ENCODE measurements at regions not wholly inside any gene's neighbourhood (a gene's known extent, or its start where the extent isn't known, plus 50 kb on each side); places are given as distances from the start of the nearest gene placed in this dataset.

DNA sequence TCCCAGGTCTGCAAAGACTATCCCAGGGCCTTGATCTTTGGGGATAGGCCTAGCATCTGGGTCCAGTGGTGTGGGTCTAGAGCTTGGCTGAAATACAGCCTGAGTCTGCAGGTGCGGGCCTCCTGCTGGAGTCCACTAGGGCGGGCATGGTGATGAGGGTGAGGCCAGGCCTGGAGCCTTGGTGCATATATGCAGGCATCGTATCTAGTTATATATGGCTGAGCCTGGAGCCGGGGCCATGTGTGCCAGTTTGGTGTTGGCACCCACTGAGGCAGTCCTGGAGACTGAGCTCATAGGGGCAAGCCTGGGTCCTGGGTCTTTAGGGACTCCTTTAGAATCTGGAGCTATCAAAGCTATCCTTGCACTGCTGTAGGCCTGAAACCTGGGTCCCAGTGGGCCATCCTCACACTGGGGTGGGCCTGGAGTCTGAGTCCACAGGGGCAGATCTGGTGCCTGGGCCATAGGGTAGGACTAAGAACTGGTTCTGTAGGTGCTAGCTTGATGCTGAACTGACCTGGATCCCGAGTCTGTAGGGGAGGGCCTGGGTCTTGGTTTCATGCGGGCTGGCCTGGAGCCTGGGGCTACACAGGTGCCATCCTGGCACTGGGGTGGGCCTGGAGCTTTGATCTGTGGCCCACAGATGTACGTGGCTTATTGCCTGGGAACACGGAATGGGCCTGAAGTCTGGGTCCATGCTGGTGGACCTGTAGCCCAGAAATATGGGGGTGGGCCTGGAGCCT is 346.5 kb upstream of the MEF2C start:
- in situ Hi-C loops (cut with MboI), result no loop called here
- no peak for TF ChIP-seq EZH2 (IDR thresholded peaks at IDR 0.05; ENCODE audit: insufficient read depth, poor library complexity, severe bottlenecking)
- no peak for TF ChIP-seq EZH2phosphoT487 (IDR thresholded peaks at IDR 0.05; ENCODE audit: insufficient read depth, low read depth)
- no peak for DNase-seq
- Histone ChIP-seq H3F3A (ENCODE audit: insufficient read depth) (no peaks in the 10 kb centered on the region), H3K27ac (no peak overlapping the region), H3K4me2 (ENCODE audit: unreplicated experiment) (no peak overlapping the region), H2AFZ (no peak overlapping the region), H3K9me3 (ENCODE audit: low read depth) (no peaks in the 10 kb centered on the region), H3K27me3 (replicated peaks; ENCODE audit: insufficient read depth) (no peaks in the 10 kb centered on the region), H3K4me3 (no peak overlapping the region), H4K20me1 (ENCODE audit: insufficient read depth) (no peaks in the 10 kb centered on the region), H3K79me2 (ENCODE audit: insufficient read depth) (no peaks in the 10 kb centered on the region), H3K36me3 (ENCODE audit: low read depth) (no peaks in the 10 kb centered on the region), H3K9ac (no peak overlapping the region), H3K4me1 (ENCODE audit: insufficient read depth) (no peaks in the 10 kb centered on the region), H3K9me2 (ENCODE audit: insufficient read depth) (no peaks in the 10 kb centered on the region)
- 77% methylated on average over 8 of the region's 8 CpGs for WGBS, 2 experiments (ENCODE audit: low coverage in 1 of 2, low lambda C conversion rate in 2 of 2, missing lambda C conversion rate in 2 of 2)

DNA sequence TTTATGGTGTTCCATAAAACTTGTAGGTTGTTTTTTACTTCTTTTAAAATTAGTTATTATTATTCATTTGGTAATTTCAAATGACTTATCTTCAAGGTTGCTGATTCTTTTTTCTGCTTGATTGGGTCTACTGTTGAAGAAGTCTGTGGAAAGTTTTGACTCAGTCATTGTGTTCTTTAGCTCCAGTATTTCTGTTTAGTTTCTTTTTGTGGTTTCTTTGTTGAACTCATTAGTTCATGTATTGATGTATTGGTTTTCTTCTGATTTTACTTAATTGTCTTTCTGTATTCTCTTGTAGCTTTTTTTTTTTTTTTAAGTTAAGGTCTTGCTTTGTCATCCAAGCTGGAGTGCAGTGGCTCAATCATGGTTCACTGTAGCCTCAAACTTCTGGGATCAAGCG is 345.4 kb upstream of the MEF2C start:
- TF ChIP-seq EZH2 (IDR thresholded peaks at IDR 0.05; ENCODE audit: insufficient read depth, poor library complexity, severe bottlenecking) (no peak), EZH2phosphoT487 (IDR thresholded peaks at IDR 0.05; ENCODE audit: insufficient read depth, low read depth) (no peak)
- Histone ChIP-seq H3K9me3 (ENCODE audit: low read depth) (no peaks in the 10 kb centered on the region), H3K9me2 (ENCODE audit: insufficient read depth) (no peaks in the 10 kb centered on the region), H2AFZ (no peak overlapping the region), H4K20me1 (ENCODE audit: insufficient read depth) (no peaks in the 10 kb centered on the region), H3K27me3 (replicated peaks; ENCODE audit: insufficient read depth) (no peaks in the 10 kb centered on the region), H3K4me1 (ENCODE audit: insufficient read depth) (no peaks in the 10 kb centered on the region), H3K36me3 (ENCODE audit: low read depth) (no peaks in the 10 kb centered on the region), H3K4me3 (no peak overlapping the region), H3K9ac (no peak overlapping the region), H3K27ac (no peak overlapping the region), H3K4me2 (ENCODE audit: unreplicated experiment) (no peak overlapping the region), H3K79me2 (ENCODE audit: insufficient read depth) (no peaks in the 10 kb centered on the region), H3F3A (ENCODE audit: insufficient read depth) (no peaks in the 10 kb centered on the region)
- WGBS, 2 experiments (ENCODE audit: low coverage in 1 of 2, low lambda C conversion rate in 2 of 2, missing lambda C conversion rate in 2 of 2), result 97 to 100% methylated on average over 1 of the region's 1 CpG
- DNase-seq, result no peak
- in situ Hi-C loops (cut with MboI), result no loop called here

DNA sequence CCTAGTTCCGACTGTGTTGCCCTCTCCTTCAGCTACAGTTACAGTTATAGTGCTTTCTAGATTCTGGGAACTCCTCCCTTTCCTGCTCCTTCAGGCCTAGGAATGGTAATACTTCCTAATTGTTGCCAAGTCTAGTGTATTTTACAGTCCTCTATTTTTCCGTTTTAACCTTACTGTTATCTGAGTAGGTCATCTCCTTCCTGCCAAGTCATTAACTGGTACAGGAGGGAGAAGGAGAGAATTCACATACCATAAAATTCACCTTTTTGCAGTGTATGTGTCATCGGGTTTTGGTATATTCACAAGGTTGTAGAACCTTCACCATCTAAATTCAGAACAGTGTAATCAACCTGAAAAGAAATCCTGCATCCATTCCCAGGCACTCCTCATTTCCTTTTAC is 335.4 kb upstream of the MEF2C start:
- no peak for DNase-seq
- WGBS, 2 experiments (ENCODE audit: low coverage in 1 of 2, low lambda C conversion rate in 2 of 2, missing lambda C conversion rate in 2 of 2), result 81 to 92% methylated on average over 3 of the region's 3 CpGs
- no peak for TF ChIP-seq EZH2phosphoT487 (IDR thresholded peaks at IDR 0.05; ENCODE audit: insufficient read depth, low read depth)
- no peak for TF ChIP-seq EZH2 (IDR thresholded peaks at IDR 0.05; ENCODE audit: insufficient read depth, poor library complexity, severe bottlenecking)

DNA sequence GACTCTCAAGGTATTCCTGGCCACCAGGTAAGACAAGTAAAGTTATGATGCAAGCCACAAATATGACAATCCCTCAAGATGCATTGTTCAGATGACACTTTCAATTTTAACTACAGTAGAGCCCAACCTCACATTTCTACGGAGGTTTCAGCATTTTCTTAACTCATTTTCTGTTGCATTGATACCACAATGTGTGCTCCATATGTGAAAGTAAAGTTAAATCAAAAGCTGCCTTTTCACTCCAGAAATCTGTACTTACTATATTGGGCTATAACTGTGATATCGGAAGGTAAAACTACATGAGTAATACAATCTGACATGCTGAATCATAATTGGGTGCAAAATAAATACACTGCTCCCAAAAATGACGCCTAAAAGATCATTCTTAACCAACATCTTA is 333.6 kb upstream of the MEF2C start:
- H3K27ac ChIP-seq, result no peak overlapping the region
- H3K9me3 ChIP-seq (ENCODE audit: low read depth), result no peaks in the 10 kb centered on the region
- TF ChIP-seq EZH2phosphoT487 (IDR thresholded peaks at IDR 0.05; ENCODE audit: insufficient read depth, low read depth), result no peak
- no peak for TF ChIP-seq EZH2 (IDR thresholded peaks at IDR 0.05; ENCODE audit: insufficient read depth, poor library complexity, severe bottlenecking)
- WGBS, 2 experiments (ENCODE audit: low coverage in 1 of 2, low lambda C conversion rate in 2 of 2, missing lambda C conversion rate in 2 of 2), result 94 to 95% methylated on average over 3 of the region's 3 CpGs
- H3K4me3 ChIP-seq, result no peak overlapping the region
- in situ Hi-C loops (cut with MboI), result no loop called here
- DNase-seq, result no peak
- H4K20me1 ChIP-seq (ENCODE audit: insufficient read depth), result no peaks in the 10 kb centered on the region
- H3K36me3 ChIP-seq (ENCODE audit: low read depth), result no peaks in the 10 kb centered on the region
- H3K9me2 ChIP-seq (ENCODE audit: insufficient read depth), result no peaks in the 10 kb centered on the region
- H3K9ac ChIP-seq, result no peak overlapping the region
- H3K27me3 ChIP-seq (replicated peaks; ENCODE audit: insufficient read depth), result no peaks in the 10 kb centered on the region
- no peak overlapping the region for H3K4me2 ChIP-seq (ENCODE audit: unreplicated experiment)
- peaks cover 10% of the 10 kb centered on the region for H3F3A ChIP-seq (ENCODE audit: insufficient read depth)
- H3K79me2 ChIP-seq (ENCODE audit: insufficient read depth), result no peaks in the 10 kb centered on the region
- no peak overlapping the region for H2AFZ ChIP-seq
- peaks cover 11% of the 10 kb centered on the region; the same call in 1 of the 2 replicates for H3K4me1 ChIP-seq (ENCODE audit: insufficient read depth)

More for the DNA sequence above, 335.4 kb upstream of the MEF2C start:
- H3K9me3 ChIP-seq (ENCODE audit: low read depth), result no peaks in the 10 kb centered on the region
- no peaks in the 10 kb centered on the region for H3K9me2 ChIP-seq (ENCODE audit: insufficient read depth)
- H3K27ac ChIP-seq, result no peak overlapping the region
- no peak overlapping the region for H3K4me2 ChIP-seq (ENCODE audit: unreplicated experiment)
- H2AFZ ChIP-seq, result no peak overlapping the region
- H3K79me2 ChIP-seq (ENCODE audit: insufficient read depth), result no peaks in the 10 kb centered on the region
- H3F3A ChIP-seq (ENCODE audit: insufficient read depth), result no peaks in the 10 kb centered on the region
- no peaks in the 10 kb centered on the region for H3K27me3 ChIP-seq (replicated peaks; ENCODE audit: insufficient read depth)
- in situ Hi-C loops (cut with MboI), result no loop called here
- H3K4me3 ChIP-seq, result no peak overlapping the region
- H3K9ac ChIP-seq, result no peak overlapping the region
- H3K4me1 ChIP-seq (ENCODE audit: insufficient read depth), result 0 out of 2 replicates have a peak, but pooled peaks cover 4% of the 10 kb centered on the region
- no peaks in the 10 kb centered on the region for H4K20me1 ChIP-seq (ENCODE audit: insufficient read depth)
- H3K36me3 ChIP-seq (ENCODE audit: low read depth), result no peaks in the 10 kb centered on the region
